H1 (cell line): ENCODE measurements at regions not wholly inside any gene's neighbourhood (a gene's known extent, or its start where the extent isn't known, plus 50 kb on each side); places are given as distances from the start of the nearest gene placed in this dataset.

Experiments used
- CTCF ChIA-PET: fragments of 300-600 bp; sonication (Branson Sonifier 250); formaldehyde crosslinking; loops from one replicate; lab custom pipeline; 2021; ENCODE audit not compliant: partially characterized antibody; lab: Charles Lee
- POLR2A ChIA-PET: fragments of 300-600 bp; sonication (Branson Sonifier 250); formaldehyde crosslinking; loops from one replicate; lab custom pipeline; 2021; ENCODE audit warnings: inconsistent platforms; ENCODE audit not compliant: partially characterized antibody; lab: Charles Lee
- DNase-seq, 2 experiments: peaks; one replicate each; pipeline versions ENCODE4 v3.0.0 to v3.0.0-alpha.2; 2010 to 2022; ENCODE audit warnings: low spot score in 2 of 2, low read depth in 1 of 2, mixed read lengths in 1 of 2
- FAIRE-seq: peaks from 2 replicates; lab custom pipeline; 2011; peaks lifted over from hg19 to GRCh38; lab: Jason Lieb, UNC
- H2AFZ ChIP-seq: 2 replicates; pipeline ENCODE4 v1.8.1; 2012; ENCODE audit warnings: low read length, inconsistent platforms
- H2AK5ac ChIP-seq: 2 replicates; pipeline ENCODE4 v1.6.1; 2013; ENCODE audit warnings: low read depth, low read length
- H2BK120ac ChIP-seq: replicated peaks from 2 replicates; pipeline ENCODE3; 2013; ENCODE audit warnings: low read depth, low read length, inconsistent platforms
- H2BK12ac ChIP-seq: 2 replicates; pipeline ENCODE4 v1.6.1; 2013; ENCODE audit warnings: low read depth, low read length
- H2BK15ac ChIP-seq: 2 replicates; pipeline ENCODE4 v1.6.1; 2013; ENCODE audit warnings: low read length
- H2BK20ac ChIP-seq: 2 replicates; pipeline ENCODE4 v1.6.1; 2013; ENCODE audit warnings: low read length
- H2BK5ac ChIP-seq: 2 replicates; pipeline ENCODE4 v1.6.1; 2013; ENCODE audit warnings: low read depth, low read length
- H3K14ac ChIP-seq: 2 replicates; pipeline ENCODE4 v1.6.1; 2013; ENCODE audit warnings: inconsistent platforms; ENCODE audit not compliant: insufficient read length
- H3K18ac ChIP-seq: 2 replicates; pipeline ENCODE4 v1.6.1; 2013; ENCODE audit warnings: low read length; ENCODE audit errors: extremely low read depth
- H3K23ac ChIP-seq: 2 replicates; pipeline ENCODE4 v1.6.1; 2013; ENCODE audit warnings: inconsistent platforms; ENCODE audit not compliant: insufficient read length
- H3K23me2 ChIP-seq: 2 replicates; pipeline ENCODE4 v1.6.1; 2013; ENCODE audit warnings: low read depth, low read length
- H3K27ac ChIP-seq: 2 replicates; pipeline ENCODE4 v1.6.1; 2011; ENCODE audit warnings: low read depth, low read length, inconsistent platforms
- H3K27me3 ChIP-seq, 4 experiments: replicated peaks in 1 of 4; 1 replicate in 1 of 4; 2 replicates in 3 of 4; pipeline versions ENCODE4 v1.6.1 to v1.8.1; 2011 to 2013; ENCODE audit warnings: low read length in 3 of 4, mild to moderate bottlenecking in 3 of 4, inconsistent platforms in 2 of 4, mixed read lengths in 2 of 4, moderate library complexity in 1 of 4; ENCODE audit not compliant: control insufficient read depth in 3 of 4, insufficient read depth in 3 of 4; ENCODE audit errors: extremely low read depth in 1 of 4
- H3K36me3 ChIP-seq, 4 experiments: 2 replicates each; pipeline versions ENCODE4 v1.6.1 to v1.8.1; 2011 to 2013; ENCODE audit warnings: mild to moderate bottlenecking in 4 of 4, low read length in 3 of 4, moderate library complexity in 2 of 4, control low read depth in 1 of 4, inconsistent platforms in 1 of 4; ENCODE audit not compliant: insufficient read depth in 4 of 4, control insufficient read depth in 2 of 4
- H3K4ac ChIP-seq: replicated peaks from 2 replicates; pipeline ENCODE3; 2013; ENCODE audit warnings: low read length, low read depth, mixed read lengths, inconsistent platforms; ENCODE audit not compliant: insufficient read length
- H3K4me1 ChIP-seq, 4 experiments: replicated peaks in 1 of 4; 1 replicate in 1 of 4; 2 replicates in 3 of 4; pipeline versions ENCODE4 v1.6.1 to v1.8.1; 2011 to 2013; ENCODE audit warnings: low read length in 3 of 4, inconsistent platforms in 2 of 4, mixed read lengths in 1 of 4; ENCODE audit not compliant: insufficient read depth in 4 of 4, control insufficient read depth in 3 of 4
- H3K4me2 ChIP-seq, 2 experiments: 2 replicates each; pipeline versions ENCODE4 v1.6.1 to v1.8.1; 2011 to 2013; ENCODE audit warnings: low read depth in 2 of 2, low read length in 2 of 2, control low read depth in 1 of 2, inconsistent platforms in 1 of 2, mild to moderate bottlenecking in 1 of 2; ENCODE audit not compliant: insufficient read depth in 1 of 2
- H3K4me3 ChIP-seq, 4 experiments: fragments of 200-600, 300-600 bp in 1 of 4; sonication (generic), shearing (Covaris generic), sonication (Bioruptor Twin) in 1 of 4; 2 replicates each; pipeline versions ENCODE4 v1.5.1 to v1.8.1; 2011 to 2016; ENCODE audit warnings: low read length in 4 of 4, low read depth in 3 of 4, control low read depth in 2 of 4, inconsistent platforms in 2 of 4, mild to moderate bottlenecking in 2 of 4, mixed read lengths in 1 of 4, moderate library complexity in 1 of 4; ENCODE audit not compliant: insufficient read depth in 2 of 4; ENCODE audit errors: extremely low read depth in 1 of 4
- H3K56ac ChIP-seq: replicated peaks from 2 replicates; pipeline ENCODE3; 2013; ENCODE audit warnings: low read depth, mild to moderate bottlenecking, mixed read lengths, low read length, inconsistent platforms; ENCODE audit not compliant: insufficient read length
- H3K79me1 ChIP-seq: 2 replicates; pipeline ENCODE4 v1.6.1; 2013; ENCODE audit warnings: low read depth, low read length, control low read depth
- H3K79me2 ChIP-seq, 2 experiments: 2 replicates each; pipeline versions ENCODE4 v1.6.1 to v1.8.1; 2012 to 2013; ENCODE audit warnings: low read length in 2 of 2, mild to moderate bottlenecking in 2 of 2, inconsistent platforms in 1 of 2; ENCODE audit not compliant: insufficient read depth in 2 of 2, control insufficient read depth in 1 of 2
- H3K9ac ChIP-seq, 4 experiments: replicated peaks in 1 of 4; 1 replicate in 1 of 4; 2 replicates in 3 of 4; pipeline versions ENCODE4 v1.6.1 to v1.8.1; 2011 to 2013; ENCODE audit warnings: low read depth in 3 of 4, low read length in 3 of 4, control low read depth in 2 of 4, mild to moderate bottlenecking in 2 of 4, moderate library complexity in 2 of 4, inconsistent platforms in 1 of 4; ENCODE audit errors: extremely low read depth in 1 of 4
- H3K9me3 ChIP-seq, 2 experiments: 2 replicates each; pipeline versions ENCODE4 v1.6.1 to v1.8.1; 2012 to 2013; ENCODE audit warnings: mild to moderate bottlenecking in 2 of 2, moderate library complexity in 2 of 2, control low read depth in 1 of 2, inconsistent platforms in 1 of 2, low read depth in 1 of 2, low read length in 1 of 2, mixed read lengths in 1 of 2; ENCODE audit not compliant: insufficient read depth in 2 of 2
- H4K20me1 ChIP-seq, 2 experiments: replicated peaks in 1 of 2; 2 replicates each; pipeline versions ENCODE3 to v1.8.1; 2011 to 2013; ENCODE audit warnings: inconsistent platforms in 2 of 2, low read length in 2 of 2, mild to moderate bottlenecking in 1 of 2; ENCODE audit not compliant: insufficient read depth in 2 of 2, control insufficient read depth in 1 of 2
- H4K5ac ChIP-seq: 2 replicates; pipeline ENCODE4 v1.6.1; 2013; ENCODE audit warnings: low read length, low read depth, mixed read lengths, inconsistent platforms; ENCODE audit not compliant: insufficient read length
- H4K8ac ChIP-seq: 2 replicates; pipeline ENCODE4 v1.8.0; 2013; ENCODE audit warnings: mild to moderate bottlenecking, moderate library complexity, low read length, inconsistent platforms; ENCODE audit not compliant: insufficient read depth; ENCODE audit errors: extremely low read depth
- H4K91ac ChIP-seq: replicated peaks from 2 replicates; pipeline ENCODE3; 2013; ENCODE audit warnings: low read length, mixed read lengths, inconsistent platforms; ENCODE audit not compliant: insufficient read length
- BRCA1 ChIP-seq: IDR thresholded peaks from 2 replicates; pipeline ENCODE4 v1.6.1; 2012; ENCODE audit warnings: low read depth, low read length, improper control_type of control experiment
- CREB1 ChIP-seq: IDR thresholded peaks from 2 replicates; pipeline ENCODE4 v1.6.1; 2012; ENCODE audit warnings: inconsistent platforms
- GTF2F1 ChIP-seq: IDR thresholded peaks from 2 replicates; pipeline ENCODE4 v1.6.1; 2012; ENCODE audit warnings: low read depth, low read length, improper control_type of control experiment, borderline replicate concordance
- POLR2AphosphoS5 ChIP-seq: IDR thresholded peaks from 2 replicates; pipeline ENCODE4 v1.6.1; 2011; ENCODE audit warnings: low read depth, low read length
- RBBP5 ChIP-seq: IDR thresholded peaks from 2 replicates; pipeline ENCODE4 v1.7.1; 2012; ENCODE audit warnings: low read depth, mild to moderate bottlenecking, inconsistent platforms, low read length, moderate library complexity, borderline replicate concordance
- SIN3A ChIP-seq, 2 experiments: IDR thresholded peaks in 1 of 2; conservative IDR thresholded peaks in 1 of 2; 2 replicates each; pipeline ENCODE4 v1.6.1; 2011 to 2012; ENCODE audit warnings: low read length in 2 of 2, improper control_type of control experiment in 1 of 2, low read depth in 1 of 2, mild to moderate bottlenecking in 1 of 2
- WGBS, 2 experiments: shearing (Covaris generic) in 1 of 2; methylation state at CpG; one replicate each; pipeline versions ENCODE4 v1.1.6 to v1.1.7; 2013 to 2015; ENCODE audit warnings: low lambda C conversion rate in 2 of 2, mixed read lengths in 2 of 2, inconsistent platforms in 1 of 2, low coverage in 1 of 2, missing lambda C conversion rate in 1 of 2; ENCODE audit not compliant: insufficient replicate concordance in 2 of 2, insufficient coverage in 1 of 2, insufficient read length in 1 of 2; ENCODE audit errors: extremely low coverage in 1 of 2, missing lambda C conversion rate in 1 of 2; 5-methylcytosine and 5-hydroxymethylcytosine counted together

DNA sequence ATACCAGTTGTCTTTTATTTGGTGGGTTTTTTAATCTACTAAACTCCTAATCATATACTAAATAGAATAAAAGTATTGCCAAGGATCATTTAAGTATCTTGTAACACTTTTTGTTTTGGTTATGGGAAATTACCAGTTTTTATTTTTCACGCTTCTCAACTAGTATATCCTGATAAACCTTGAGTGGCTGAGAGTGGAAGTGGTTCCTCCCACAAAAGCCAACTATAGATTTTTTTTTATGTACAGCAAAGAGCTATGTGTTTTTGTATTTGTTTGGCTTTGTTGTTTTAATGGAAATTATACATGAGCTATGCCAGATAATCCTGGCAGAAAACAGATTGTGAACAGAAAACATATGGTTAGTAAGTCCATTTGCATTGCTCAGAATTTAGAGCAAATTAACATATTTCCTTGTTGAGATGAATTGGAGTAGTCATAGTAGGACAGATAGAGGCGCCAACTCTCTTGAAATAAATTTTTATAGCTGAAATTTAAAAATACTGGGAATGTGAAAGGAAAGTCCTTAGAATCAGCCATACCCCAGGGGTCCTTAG lies 60.9 kb upstream of the PSMA6 start:
- Histone ChIP-seq H3K23ac (no peak overlapping the region), H4K91ac (no peak overlapping the region), H3K4me1 (no peaks in the 10 kb centered on the region), H3K4ac (no peak overlapping the region), H2BK120ac (no peak overlapping the region), H3K56ac (no peak overlapping the region), H3K79me2 (no peaks in the 10 kb centered on the region), H3K14ac (no peak overlapping the region), H2BK5ac (no peak overlapping the region), H3K4me3 (no peak overlapping the region), H4K5ac (no peak overlapping the region), H3K36me3 (no peaks in the 10 kb centered on the region), H3K9me3 (no peaks in the 10 kb centered on the region), H3K18ac (no peak overlapping the region), H3K27ac (no peak overlapping the region), H3K9ac (no peak overlapping the region), H4K8ac (no peak overlapping the region)
- WGBS, 2 experiments = 95% methylated on average over 2 of the region's 2 CpGs; no CpG with 5 or more reads in 1 of the 2 experiments
- FAIRE-seq (no peak), DNase-seq (no peak)
- TF ChIP-seq GTF2F1 (no peak), SIN3A (conservative IDR thresholded peaks at IDR 0.05 in 1 of 2, IDR thresholded peaks at IDR 0.05 in 1 of 2; ENCODE audit: low read depth in 1 of 2, low read length in 2 of 2) (no peak), BRCA1 (no peak), CREB1 (no peak), POLR2AphosphoS5 (no peak), RBBP5 (no peak)
- TF ChIP-seq, all 59 proteins: peak for 0
- H2BK12ac ChIP-seq = no peak overlapping the region
- no peak overlapping the region for H3K4me2 ChIP-seq
- peaks cover 0 to 1% of the 10 kb centered on the region in 2 experiments for H4K20me1 ChIP-seq
- POLR2A ChIA-PET = interaction anchor here (0.6 kb wide), 2 partner anchors 61 to 62 kb away, joined by 3 read pairs; partner anchors contain the start of gene PSMA6
- H2AFZ ChIP-seq = no peak overlapping the region
- no peak overlapping the region for H2AK5ac ChIP-seq
- no peak overlapping the region for H2BK15ac ChIP-seq
- H3K79me1 ChIP-seq = no peaks in the 10 kb centered on the region
- H3K23me2 ChIP-seq = no peaks in the 10 kb centered on the region; the same call in 1 of the 2 replicates
- no peak overlapping the region for H2BK20ac ChIP-seq
- CTCF ChIA-PET = interaction anchor here (0.6 to 3.2 kb wide), 11 partner anchors 17 to 191 kb away, joined by 3 to 10 read pairs (median 5); no protein-coding TSS in a partner anchor
- no peaks in the 10 kb centered on the region for H3K27me3 ChIP-seq
